CD4-positive, CD25-positive, alpha-beta regulatory T cell (primary cell): ENCODE measurements at regions not wholly inside any gene's neighbourhood (a gene's known extent, or its start where the extent isn't known, plus 50 kb on each side); places are given as distances from the start of the nearest gene placed in this dataset.

ENCODE experiments used
- ATAC-seq, 2 donors: fragments of 150-1000 bp; cut with Tn5 transposase; one replicate each; pipeline ENCODE4 v1.10.0; 2021; ENCODE audit warnings: low read depth in 2 of 2, moderate number of reproducible peaks in 2 of 2, moderate library complexity in 1 of 2
- DNase-seq, 3 donors: peaks; one replicate each; pipeline versions ENCODE4 v3.0.0 to v3.0.0-alpha.2; 2012 to 2022; ENCODE audit warnings: mixed read lengths in 1 of 3
- H3K27ac ChIP-seq: one replicate; pipeline ENCODE4 v1.7.0; 2013; ENCODE audit warnings: mild to moderate bottlenecking, low read length; ENCODE audit not compliant: insufficient read depth, poor library complexity, severe bottlenecking
- H3K27me3 ChIP-seq: one replicate; pipeline ENCODE4 v1.7.0; 2013; ENCODE audit warnings: low read length; ENCODE audit not compliant: control insufficient read depth, insufficient read depth
- H3K36me3 ChIP-seq: one replicate; pipeline ENCODE4 v1.7.0; 2013; ENCODE audit warnings: mild to moderate bottlenecking, low read length, moderate library complexity; ENCODE audit not compliant: control insufficient read depth, insufficient read depth
- H3K4me1 ChIP-seq: 2 replicates; pipeline ENCODE4 v1.7.0; 2013; ENCODE audit warnings: mild to moderate bottlenecking, low read length; ENCODE audit not compliant: insufficient read depth, control insufficient read depth, poor library complexity, severe bottlenecking
- H3K4me3 ChIP-seq: one replicate; pipeline ENCODE4 v1.7.0; 2013; ENCODE audit warnings: low read depth, mild to moderate bottlenecking, low read length, moderate library complexity
- H3K9me3 ChIP-seq, 2 experiments: 1 replicate in 1 of 2; 2 replicates in 1 of 2; pipeline ENCODE4 v1.7.0; 2013; ENCODE audit warnings: low read length in 2 of 2, mild to moderate bottlenecking in 1 of 2, moderate library complexity in 1 of 2; ENCODE audit not compliant: control insufficient read depth in 2 of 2
- H3K27ac Mint-ChIP-seq, 3 donors: one replicate each; pipeline ENCODE4 v1.8.0; 2020 to 2022; ENCODE audit warnings: mild to moderate bottlenecking in 3 of 3, mixed read lengths in 3 of 3, moderate library complexity in 2 of 3
- H3K27me3 Mint-ChIP-seq: one replicate; pipeline ENCODE4 v1.8.0; 2022; ENCODE audit warnings: mild to moderate bottlenecking, mixed read lengths
- H3K36me3 Mint-ChIP-seq: one replicate; pipeline ENCODE4 v1.8.0; 2020; ENCODE audit warnings: mixed read lengths
- H3K4me1 Mint-ChIP-seq, 4 donors: one replicate each; pipeline ENCODE4 v1.8.0; 2020 to 2022; ENCODE audit warnings: mixed read lengths in 4 of 4, mild to moderate bottlenecking in 1 of 4
- H3K4me3 Mint-ChIP-seq, 4 donors: one replicate each; pipeline ENCODE4 v1.8.0; 2020 to 2022; ENCODE audit warnings: mild to moderate bottlenecking in 4 of 4, mixed read lengths in 4 of 4, moderate library complexity in 3 of 4
- H3K9me3 Mint-ChIP-seq, 7 donors: one replicate each; pipeline ENCODE4 v1.8.0; 2020 to 2022; ENCODE audit warnings: mixed read lengths in 7 of 7, mild to moderate bottlenecking in 3 of 7, moderate library complexity in 2 of 7

DNA sequence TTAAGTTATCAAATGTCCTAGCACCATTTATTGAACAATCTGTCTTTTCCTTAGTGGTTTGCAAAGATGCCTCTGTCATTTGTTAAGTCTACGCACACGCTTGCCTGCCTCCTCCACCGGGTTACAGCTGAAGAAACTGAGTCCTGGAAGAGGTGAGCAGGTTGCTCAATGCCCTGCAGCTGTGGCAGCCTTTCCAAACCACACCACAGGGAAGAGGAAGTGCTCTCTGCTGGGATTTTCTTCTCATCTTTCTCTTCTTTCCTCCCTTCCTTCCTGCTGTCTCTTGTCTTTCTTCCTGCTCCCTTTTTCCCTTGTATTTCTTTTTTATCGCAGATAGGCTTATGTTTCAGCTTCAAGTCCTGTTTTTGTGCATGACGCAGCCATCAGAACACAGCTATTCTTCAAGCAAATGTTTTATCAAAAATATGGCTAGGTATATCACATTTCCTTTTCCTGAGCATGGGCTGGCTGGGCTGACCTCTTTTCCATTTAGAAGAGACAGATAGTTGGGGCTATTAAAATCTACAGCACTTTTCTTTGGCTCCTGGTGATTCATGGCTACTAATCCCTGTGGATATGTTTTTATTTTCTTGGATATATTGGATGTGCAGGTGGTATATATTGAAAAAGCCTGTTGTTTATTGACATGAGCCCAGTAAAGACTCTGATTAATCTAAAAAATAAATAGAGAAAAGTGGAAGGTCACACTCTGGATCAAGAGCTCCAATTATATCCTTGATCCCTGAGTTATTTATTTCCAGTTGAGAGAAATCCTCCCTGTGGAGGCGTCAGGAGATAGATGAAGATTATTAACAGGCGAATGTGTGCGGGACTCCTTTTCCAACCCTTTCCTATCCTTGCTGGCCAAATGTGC, 214.6 kb downstream of the TSN start:
- H3K36me3 ChIP-seq, result no peaks in the 10 kb centered on the region
- ATAC-seq (no peak), DNase-seq (no peak)
- no peaks in the 10 kb centered on the region for H3K9me3 ChIP-seq
- H3K4me1 ChIP-seq, result peaks cover 3% of the 10 kb centered on the region
- H3K36me3 Mint-ChIP-seq, result no peaks in the 10 kb centered on the region
- peaks cover 0 to 1% (median 0%) of the 10 kb centered on the region in 7 donors for H3K9me3 Mint-ChIP-seq
- no peak overlapping the region for H3K27ac ChIP-seq
- H3K4me1 Mint-ChIP-seq, result peaks cover 0 to 4% (median 3%) of the 10 kb centered on the region in 4 donors
- H3K4me3 Mint-ChIP-seq, result no peak overlapping the region
- no peaks in the 10 kb centered on the region for H3K27me3 ChIP-seq
- H3K27me3 Mint-ChIP-seq, result peaks cover 9% of the 10 kb centered on the region
- no peak overlapping the region for H3K27ac Mint-ChIP-seq
- H3K4me3 ChIP-seq, result no peak overlapping the region

DNA sequence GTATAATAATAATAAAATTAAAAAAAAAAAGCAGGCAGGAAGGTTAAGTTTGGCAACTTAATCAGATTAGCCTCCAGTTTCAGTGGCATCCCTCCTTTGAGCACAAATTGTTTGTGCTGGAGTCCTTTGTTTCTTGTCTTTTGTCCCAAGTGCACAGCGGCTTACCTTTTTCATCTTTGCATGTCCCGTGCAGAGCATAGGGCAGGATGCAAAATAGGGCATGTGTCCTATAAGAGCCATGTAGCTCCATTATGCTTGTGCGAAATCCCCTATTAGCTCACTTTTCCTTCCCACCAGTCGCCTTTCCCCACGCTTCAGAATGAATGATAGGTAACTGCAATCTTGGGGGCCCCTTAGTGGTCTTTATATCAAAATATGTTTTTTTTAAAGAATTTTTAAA, 216.8 kb downstream of the TSN start:
- DNase-seq (no peak), ATAC-seq (no peak)
- Mint-ChIP-seq H3K9me3 (no peaks in the 10 kb centered on the region), H3K36me3 (no peaks in the 10 kb centered on the region), H3K4me1 (peaks cover 0 to 13% (median 5%) of the 10 kb centered on the region in 4 donors), H3K27ac (no peak overlapping the region), H3K27me3 (peaks cover 13% of the 10 kb centered on the region), H3K4me3 (no peak overlapping the region)
- H3K36me3 ChIP-seq, result no peaks in the 10 kb centered on the region
- peaks cover 7% of the 10 kb centered on the region for H3K4me1 ChIP-seq
- H3K27me3 ChIP-seq, result no peaks in the 10 kb centered on the region
- no peak overlapping the region for H3K27ac ChIP-seq
- H3K4me3 ChIP-seq, result no peak overlapping the region
- no peaks in the 10 kb centered on the region for H3K9me3 ChIP-seq

DNA sequence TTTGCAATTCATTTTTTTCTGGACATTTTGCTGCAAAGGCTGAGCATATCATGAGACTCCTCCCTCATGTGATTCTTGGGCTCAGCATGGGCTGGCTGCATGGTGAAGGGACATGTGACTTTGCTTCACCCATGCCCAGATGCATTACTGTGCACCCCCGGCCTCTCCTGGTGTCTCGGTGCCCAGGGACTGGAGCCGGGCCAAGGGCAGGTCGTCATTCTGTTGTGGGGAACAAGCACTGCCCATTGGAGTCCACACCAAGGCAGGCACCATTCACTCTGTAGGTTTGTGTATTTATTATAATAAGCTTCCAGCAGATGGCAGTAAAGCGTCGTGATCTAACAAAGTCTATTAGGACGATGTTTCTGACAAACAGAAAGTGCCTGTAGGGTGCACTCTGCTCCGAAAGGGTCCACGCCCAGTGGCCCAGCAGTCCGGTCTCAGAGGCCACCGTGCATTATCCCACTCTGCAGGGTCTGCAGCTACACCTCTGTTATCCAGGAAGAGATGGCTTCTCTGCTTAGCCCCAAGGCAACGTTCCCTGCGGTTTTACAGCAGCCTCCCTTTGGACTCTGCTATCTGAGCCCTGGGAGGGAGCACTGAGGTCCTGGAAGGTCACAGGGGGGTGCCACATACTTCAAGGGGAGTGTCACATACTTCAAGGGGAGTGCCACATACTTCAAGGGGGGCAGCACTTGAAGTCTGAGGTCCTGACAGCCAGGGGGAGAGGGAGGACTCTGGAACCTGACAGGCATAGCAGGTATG, 219.6 kb downstream of the TSN start:
- Mint-ChIP-seq H3K4me1 (peaks cover 0 to 13% (median 5%) of the 10 kb centered on the region in 4 donors), H3K27me3 (peaks cover 13% of the 10 kb centered on the region), H3K4me3 (peak overlapping the region in 3 of 4 donors; percentile 79 to 88 (median 88)), H3K36me3 (no peaks in the 10 kb centered on the region), H3K27ac (peak overlapping the region in 2 of 3 donors; percentile 14 to 71), H3K9me3 (no peaks in the 10 kb centered on the region)
- DNase-seq (peak; percentile 11 to 75 (median 57)), ATAC-seq (peak; percentile 81)
- peaks cover 7% of the 10 kb centered on the region for H3K4me1 ChIP-seq
- H3K9me3 ChIP-seq, result no peaks in the 10 kb centered on the region
- no peaks in the 10 kb centered on the region for H3K36me3 ChIP-seq
- no peak overlapping the region for H3K27ac ChIP-seq
- H3K4me3 ChIP-seq, result peak overlapping the region; percentile 81
- no peaks in the 10 kb centered on the region for H3K27me3 ChIP-seq

DNA sequence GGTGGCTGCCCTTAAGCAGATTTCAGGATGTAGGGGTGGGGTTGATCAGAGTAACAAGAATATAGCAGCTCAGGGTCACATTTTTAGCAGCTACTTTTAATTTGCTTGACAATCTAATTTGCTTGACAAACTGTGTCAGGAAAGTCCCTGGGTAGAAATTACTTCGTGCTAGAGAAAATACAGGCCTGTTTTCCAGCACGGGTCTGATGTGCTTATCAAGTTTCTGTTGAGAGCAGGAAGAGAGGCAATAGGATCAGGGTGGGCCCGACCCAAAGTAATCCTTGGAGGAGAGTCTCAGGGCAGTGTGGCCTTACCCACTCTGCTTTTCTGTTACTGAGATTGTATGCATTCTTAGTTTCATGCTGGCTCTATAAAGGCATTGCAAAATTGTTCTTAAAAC, 221.5 kb downstream of the TSN start:
- Histone ChIP-seq H3K27ac (no peak overlapping the region), H3K9me3 (no peaks in the 10 kb centered on the region), H3K4me1 (peaks cover 7% of the 10 kb centered on the region), H3K36me3 (no peaks in the 10 kb centered on the region), H3K27me3 (no peaks in the 10 kb centered on the region), H3K4me3 (no peak overlapping the region)
- Mint-ChIP-seq H3K4me1 (peaks cover 0 to 13% (median 5%) of the 10 kb centered on the region in 4 donors), H3K9me3 (no peaks in the 10 kb centered on the region), H3K27ac (no peak overlapping the region), H3K36me3 (no peaks in the 10 kb centered on the region), H3K27me3 (peaks cover 13% of the 10 kb centered on the region), H3K4me3 (no peak overlapping the region)
- ATAC-seq (no peak), DNase-seq (no peak)

DNA sequence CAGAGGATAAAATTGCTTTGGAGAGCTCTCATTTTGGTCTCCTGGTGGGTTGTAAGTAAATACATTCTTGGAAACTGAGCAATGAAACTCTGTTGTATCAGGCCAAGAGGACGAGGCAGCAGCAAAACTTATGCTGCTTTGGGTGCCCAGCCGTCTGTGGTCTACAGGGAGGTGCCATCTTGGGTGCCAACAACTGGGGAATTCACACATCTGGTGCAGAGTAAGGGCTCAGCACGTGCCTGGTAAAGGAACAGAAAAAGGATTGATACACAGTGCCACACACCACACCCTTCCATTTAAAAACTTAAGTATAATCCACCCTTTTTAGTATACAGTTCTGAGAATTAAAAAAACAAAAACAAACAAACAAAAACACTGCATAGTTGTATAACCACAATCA, 221.9 kb downstream of the TSN start:
- Mint-ChIP-seq H3K27ac (no peak overlapping the region), H3K4me3 (no peak overlapping the region), H3K27me3 (peaks cover 13% of the 10 kb centered on the region), H3K9me3 (no peaks in the 10 kb centered on the region), H3K36me3 (no peaks in the 10 kb centered on the region), H3K4me1 (peaks cover 0 to 13% (median 5%) of the 10 kb centered on the region in 4 donors)
- Histone ChIP-seq H3K27me3 (no peaks in the 10 kb centered on the region), H3K36me3 (no peaks in the 10 kb centered on the region), H3K4me3 (no peak overlapping the region), H3K9me3 (no peaks in the 10 kb centered on the region), H3K4me1 (peaks cover 7% of the 10 kb centered on the region), H3K27ac (no peak overlapping the region)
- ATAC-seq (no peak), DNase-seq (no peak)

DNA sequence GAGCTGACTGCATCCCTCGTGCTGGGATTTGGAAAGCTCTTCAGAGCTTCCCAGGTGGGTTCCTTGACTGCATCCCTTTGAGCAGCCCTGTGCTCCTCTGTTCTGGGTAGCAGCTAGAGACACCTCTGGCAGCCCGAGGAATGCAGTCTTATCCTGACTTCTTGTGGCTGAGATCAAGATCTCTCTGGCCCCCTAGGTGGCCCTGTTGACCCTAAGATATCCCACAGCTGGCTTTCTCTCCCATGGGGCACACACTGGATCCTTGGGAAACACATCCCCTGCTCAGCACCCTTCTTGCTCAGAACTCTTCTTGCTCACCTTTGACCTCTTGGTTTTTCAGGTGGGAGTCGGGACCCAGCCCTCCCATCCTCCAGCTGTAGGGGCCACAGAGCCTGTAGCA, 237.2 kb downstream of the TSN start:
- H3K4me3 Mint-ChIP-seq, result no peak overlapping the region
- no peaks in the 10 kb centered on the region for H3K9me3 Mint-ChIP-seq
- no peak overlapping the region for H3K27ac ChIP-seq
- H3K27ac Mint-ChIP-seq, result no peak overlapping the region
- no peak for DNase-seq
- H3K36me3 Mint-ChIP-seq, result no peaks in the 10 kb centered on the region
- no peak for ATAC-seq
- no peaks in the 10 kb centered on the region for H3K4me1 ChIP-seq
- H3K4me1 Mint-ChIP-seq, result no peaks in the 10 kb centered on the region
- H3K9me3 ChIP-seq, result no peaks in the 10 kb centered on the region
- H3K27me3 ChIP-seq, result no peaks in the 10 kb centered on the region
- H3K36me3 ChIP-seq, result no peaks in the 10 kb centered on the region
- H3K27me3 Mint-ChIP-seq, result no peaks in the 10 kb centered on the region
- no peak overlapping the region for H3K4me3 ChIP-seq

DNA sequence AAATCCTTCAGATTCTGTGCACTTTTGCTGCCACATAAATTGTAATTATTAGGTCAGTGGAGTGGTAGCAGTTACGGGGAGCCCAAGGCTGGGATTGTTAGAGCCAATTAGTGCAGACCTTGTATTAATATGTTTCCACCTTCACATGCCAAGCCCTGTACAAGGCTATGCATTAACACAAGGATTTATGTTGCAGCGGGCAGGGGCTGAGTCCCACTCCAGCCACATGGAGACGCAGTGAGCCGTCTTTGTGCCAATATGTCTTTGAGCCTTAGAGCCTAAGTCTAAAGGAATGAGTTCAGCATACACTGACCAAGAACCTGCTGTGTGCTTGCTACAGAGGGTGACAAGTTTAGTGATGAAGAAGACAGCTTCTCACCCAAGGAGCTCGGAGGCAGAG, 238.2 kb downstream of the TSN start:
- Histone ChIP-seq H3K4me1 (no peaks in the 10 kb centered on the region), H3K27me3 (no peaks in the 10 kb centered on the region), H3K4me3 (no peak overlapping the region), H3K36me3 (no peaks in the 10 kb centered on the region), H3K9me3 (no peaks in the 10 kb centered on the region), H3K27ac (no peak overlapping the region)
- no peak for ATAC-seq
- no peaks in the 10 kb centered on the region for H3K9me3 Mint-ChIP-seq
- no peak overlapping the region for H3K4me3 Mint-ChIP-seq
- no peaks in the 10 kb centered on the region for H3K36me3 Mint-ChIP-seq
- no peaks in the 10 kb centered on the region for H3K4me1 Mint-ChIP-seq
- H3K27ac Mint-ChIP-seq, result no peak overlapping the region
- no peak for DNase-seq
- H3K27me3 Mint-ChIP-seq, result no peaks in the 10 kb centered on the region
